ENCODE measurements at regions not wholly inside any gene's neighbourhood (a gene's known extent, or its start where the extent isn't known, plus 50 kb on each side); places are given as distances from the start of the nearest gene placed in this dataset.

DNA sequence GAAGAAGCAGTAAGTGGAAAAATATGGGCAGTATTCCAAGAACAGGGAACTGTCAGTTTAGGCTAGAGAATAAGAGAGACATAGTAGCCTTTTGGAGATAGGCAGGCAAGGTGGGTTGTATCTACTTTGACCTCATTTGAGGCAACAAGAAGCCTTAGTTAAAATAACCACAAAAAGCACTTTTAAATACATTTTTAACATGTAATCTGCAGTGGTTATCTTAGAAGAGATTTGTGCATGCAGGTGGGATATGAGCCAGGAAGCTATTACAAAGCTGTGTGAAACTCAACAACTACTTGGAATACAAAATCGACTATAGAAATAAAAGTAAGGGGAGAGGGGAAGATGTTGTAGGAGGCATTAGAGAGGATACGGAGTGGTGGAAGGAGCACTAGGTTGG, 143.7 kb upstream of the MCHR2 start:
- Histone ChIP-seq H3K27me3 (replicated peaks; ENCODE audit: insufficient read depth) (no peaks in the 10 kb centered on the region), H3K4me3 (no peak overlapping the region), H3K36me3 (no peaks in the 10 kb centered on the region), H3K9me3 (no peaks in the 10 kb centered on the region), H3K27ac (no peak overlapping the region), H3K4me1 (ENCODE audit: control insufficient read depth in 1 of 2, low read depth in 2 of 2) (no peaks in the 10 kb centered on the region)
- ATAC-seq (ENCODE audit: insufficient number of reproducible peaks, low FRiP score, low read depth): no peak
- TF ChIP-seq, protein P1, sequence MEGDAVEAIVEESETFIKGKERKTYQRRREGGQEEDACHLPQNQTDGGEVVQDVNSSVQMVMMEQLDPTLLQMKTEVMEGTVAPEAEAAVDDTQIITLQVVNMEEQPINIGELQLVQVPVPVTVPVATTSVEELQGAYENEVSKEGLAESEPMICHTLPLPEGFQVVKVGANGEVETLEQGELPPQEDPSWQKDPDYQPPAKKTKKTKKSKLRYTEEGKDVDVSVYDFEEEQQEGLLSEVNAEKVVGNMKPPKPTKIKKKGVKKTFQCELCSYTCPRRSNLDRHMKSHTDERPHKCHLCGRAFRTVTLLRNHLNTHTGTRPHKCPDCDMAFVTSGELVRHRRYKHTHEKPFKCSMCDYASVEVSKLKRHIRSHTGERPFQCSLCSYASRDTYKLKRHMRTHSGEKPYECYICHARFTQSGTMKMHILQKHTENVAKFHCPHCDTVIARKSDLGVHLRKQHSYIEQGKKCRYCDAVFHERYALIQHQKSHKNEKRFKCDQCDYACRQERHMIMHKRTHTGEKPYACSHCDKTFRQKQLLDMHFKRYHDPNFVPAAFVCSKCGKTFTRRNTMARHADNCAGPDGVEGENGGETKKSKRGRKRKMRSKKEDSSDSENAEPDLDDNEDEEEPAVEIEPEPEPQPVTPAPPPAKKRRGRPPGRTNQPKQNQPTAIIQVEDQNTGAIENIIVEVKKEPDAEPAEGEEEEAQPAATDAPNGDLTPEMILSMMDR (IDR thresholded peaks at IDR 0.05): no peak
- no peak for DNase-seq (ENCODE audit: low spot score)

DNA sequence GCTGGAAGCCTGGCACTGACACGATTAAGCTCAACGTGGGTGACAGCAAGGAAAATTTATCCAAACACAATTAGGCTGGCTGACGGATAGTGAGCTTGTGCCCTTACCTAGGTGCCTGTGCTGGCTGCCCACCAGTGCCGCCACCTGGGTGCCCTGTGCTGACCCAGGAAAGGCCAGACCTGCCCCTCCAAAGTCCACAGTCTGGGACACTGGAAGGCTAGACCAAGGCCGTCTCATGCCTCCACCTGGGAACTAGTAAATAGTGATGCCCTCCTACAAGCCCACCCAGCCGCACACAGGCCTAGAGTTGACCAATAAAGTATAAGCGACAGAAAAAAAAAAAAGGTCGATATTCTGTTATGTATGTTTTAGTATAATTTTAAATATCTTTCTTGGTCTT, 142.6 kb upstream of the MCHR2 start:
- TF ChIP-seq, protein P1 (IDR thresholded peaks at IDR 0.05): no peak
- Histone ChIP-seq H3K4me3 (no peak overlapping the region), H3K27ac (no peak overlapping the region), H3K36me3 (no peaks in the 10 kb centered on the region), H3K27me3 (replicated peaks; ENCODE audit: insufficient read depth) (no peaks in the 10 kb centered on the region), H3K9me3 (peaks cover 2% of the 10 kb centered on the region), H3K4me1 (ENCODE audit: control insufficient read depth in 1 of 2, low read depth in 2 of 2) (no peaks in the 10 kb centered on the region)
- DNase-seq (ENCODE audit: low spot score) (no peak), ATAC-seq (ENCODE audit: insufficient number of reproducible peaks, low FRiP score, low read depth) (no peak)

DNA sequence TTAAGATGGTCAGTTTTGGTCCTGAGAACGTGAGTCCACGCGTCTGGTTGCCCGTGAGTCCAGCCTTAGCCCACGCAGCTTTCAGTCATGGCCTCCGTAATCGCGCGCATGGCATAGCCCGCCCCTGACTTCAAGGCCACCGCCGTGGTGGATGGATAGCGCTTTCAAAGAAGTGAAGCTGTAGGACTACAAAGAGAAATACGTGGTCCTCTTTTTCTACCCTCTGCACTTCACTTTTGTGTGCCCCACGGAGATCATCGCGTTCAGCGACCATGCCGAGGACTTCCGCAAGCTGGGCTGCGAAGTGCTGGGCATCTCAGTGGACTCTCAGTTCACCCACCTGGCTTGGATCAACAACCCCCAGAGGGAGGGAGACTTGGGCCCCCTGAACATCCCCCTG, 142.0 kb upstream of the MCHR2 start:
- no peak for ATAC-seq (ENCODE audit: insufficient number of reproducible peaks, low FRiP score, low read depth)
- Histone ChIP-seq H3K36me3 (no peaks in the 10 kb centered on the region), H3K9me3 (peaks cover 7% of the 10 kb centered on the region), H3K4me1 (ENCODE audit: control insufficient read depth in 1 of 2, low read depth in 2 of 2) (no peaks in the 10 kb centered on the region), H3K27me3 (replicated peaks; ENCODE audit: insufficient read depth) (no peaks in the 10 kb centered on the region), H3K27ac (no peak overlapping the region), H3K4me3 (no peak overlapping the region)
- no peak for DNase-seq (ENCODE audit: low spot score)
- TF ChIP-seq, protein P1 (IDR thresholded peaks at IDR 0.05): no peak

DNA sequence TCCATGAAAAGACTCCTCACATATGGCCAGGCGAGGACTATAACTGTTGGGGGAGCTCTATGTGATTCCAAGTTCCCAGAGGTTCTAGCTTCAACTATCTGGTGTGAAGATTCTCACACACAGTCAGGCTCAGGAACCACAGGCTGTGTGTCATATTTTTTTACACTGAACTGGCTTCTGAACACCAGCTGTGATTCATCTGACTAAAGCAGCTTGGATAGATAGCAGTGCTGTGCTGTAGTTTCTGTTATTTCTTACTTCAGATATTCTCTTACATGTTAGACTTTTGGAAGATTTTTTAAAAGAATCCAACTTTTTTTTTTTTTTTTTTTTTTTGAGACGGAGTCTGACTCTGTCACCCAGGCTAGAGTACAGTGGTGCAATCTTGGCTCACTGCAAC, 140.7 kb upstream of the MCHR2 start:
- no peaks in the 10 kb centered on the region for H3K36me3 ChIP-seq
- TF ChIP-seq, protein P1 (IDR thresholded peaks at IDR 0.05): no peak

DNA sequence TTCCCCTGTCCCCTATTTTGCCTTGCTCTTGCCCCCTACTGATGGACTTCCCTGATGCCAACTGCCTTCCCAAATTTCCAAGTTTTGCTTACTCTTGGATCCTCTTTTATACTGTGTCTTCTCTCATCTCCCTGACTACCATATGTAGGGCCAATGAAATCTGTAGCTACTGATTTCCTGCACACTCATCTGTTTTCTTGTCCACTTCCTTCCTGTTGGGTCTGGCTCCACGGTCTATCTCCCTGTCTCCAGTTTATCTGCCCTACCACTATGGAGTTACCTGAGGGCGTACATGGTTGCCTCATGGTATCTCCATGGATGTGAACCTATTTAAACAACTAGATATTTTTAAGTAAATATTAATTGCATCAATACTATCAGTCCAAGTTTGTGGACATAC, 140.3 kb upstream of the MCHR2 start:
- Histone ChIP-seq H3K36me3 (no peaks in the 10 kb centered on the region), H3K27me3 (replicated peaks; ENCODE audit: insufficient read depth) (no peaks in the 10 kb centered on the region), H3K4me3 (no peak overlapping the region), H3K9me3 (peaks cover 13% of the 10 kb centered on the region), H3K4me1 (ENCODE audit: control insufficient read depth in 1 of 2, low read depth in 2 of 2) (no peaks in the 10 kb centered on the region), H3K27ac (no peak overlapping the region)
- DNase-seq (ENCODE audit: low spot score) (no peak), ATAC-seq (ENCODE audit: insufficient number of reproducible peaks, low FRiP score, low read depth) (no peak)
- TF ChIP-seq, protein P1 (IDR thresholded peaks at IDR 0.05): no peak

More for the DNA sequence above, 140.7 kb upstream of the MCHR2 start:
- no peak overlapping the region for H3K4me3 ChIP-seq
- peaks cover 13% of the 10 kb centered on the region for H3K9me3 ChIP-seq
- no peaks in the 10 kb centered on the region for H3K4me1 ChIP-seq (ENCODE audit: control insufficient read depth in 1 of 2, low read depth in 2 of 2)
- DNase-seq (ENCODE audit: low spot score) (no peak), ATAC-seq (ENCODE audit: insufficient number of reproducible peaks, low FRiP score, low read depth) (no peak)
- H3K27me3 ChIP-seq (replicated peaks; ENCODE audit: insufficient read depth): no peaks in the 10 kb centered on the region
- no peak overlapping the region for H3K27ac ChIP-seq

All from thoracic aorta (tissue), 2 donors.